NB4 (cell line): ENCODE measurements at regions not wholly inside any gene's neighbourhood (a gene's known extent, or its start where the extent isn't known, plus 50 kb on each side); places are given as distances from the start of the nearest gene placed in this dataset.

Source experiments
- CTCF ChIP-seq: IDR thresholded peaks from one replicate; pipeline ENCODE4 v1.5.1; 2012; ENCODE audit warnings: low read depth, low read length
- MAX ChIP-seq: IDR thresholded peaks from 2 replicates; pipeline ENCODE4 v1.6.1; 2011; ENCODE audit warnings: low read depth, low read length
- MYC ChIP-seq: IDR thresholded peaks from 2 replicates; pipeline ENCODE4 v1.6.1; 2011; ENCODE audit warnings: low read depth, low read length
- POLR2A ChIP-seq: IDR thresholded peaks from 2 replicates; pipeline ENCODE4 v1.6.1; 2011; ENCODE audit warnings: mild to moderate bottlenecking; ENCODE audit not compliant: insufficient read length; ENCODE audit errors: extremely low read depth

- TF ChIP-seq POLR2A (no peak), CTCF (no peak), MAX (no peak), MYC (no peak)
Measured at GRCh38 chr4:77310931-77311330, 153.9 kb downstream of the CCNG2 start.
